ENCODE measurements at regions not wholly inside any gene's neighbourhood (a gene's known extent, or its start where the extent isn't known, plus 50 kb on each side); places are given as distances from the start of the nearest gene placed in this dataset.
"Not testable (repeated sequence)": the region's sequence is repeated elsewhere in the genome, so short reads cannot be mapped to it uniquely, and the experiment has no call there.

- H3K36me3 Mint-ChIP-seq (ENCODE audit: unreplicated experiment) = peaks cover 7% of the 10 kb centered on the region
- no peak for DNase-seq
- H3K27me3 Mint-ChIP-seq (ENCODE audit: unreplicated experiment) = no peaks in the 10 kb centered on the region
- no peak overlapping the region for H3K27ac Mint-ChIP-seq (ENCODE audit: unreplicated experiment)
- no peak overlapping the region for H3K4me3 Mint-ChIP-seq (ENCODE audit: unreplicated experiment)
- no peaks in the 10 kb centered on the region for H3K4me1 Mint-ChIP-seq (ENCODE audit: low read depth, unreplicated experiment)
- no peak for TF ChIP-seq CTCF (IDR thresholded peaks at IDR 0.05; ENCODE audit: partially characterized antibody, unreplicated experiment)
- no peaks in the 10 kb centered on the region for H3K9me3 Mint-ChIP-seq (ENCODE audit: unreplicated experiment)
Observed at GRCh38 chr2:101583861-101584260, 108.9 kb upstream of the RFX8 start.

GRCh38 chr2:101581675-101582299 is 106.9 kb upstream of the RFX8 start:
- Mint-ChIP-seq H3K9me3 (ENCODE audit: unreplicated experiment) (no peaks in the 10 kb centered on the region), H3K27ac (ENCODE audit: unreplicated experiment) (no peak overlapping the region), H3K36me3 (ENCODE audit: unreplicated experiment) (peaks cover 7% of the 10 kb centered on the region), H3K4me1 (ENCODE audit: low read depth, unreplicated experiment) (no peaks in the 10 kb centered on the region), H3K4me3 (ENCODE audit: unreplicated experiment) (no peak overlapping the region), H3K27me3 (ENCODE audit: unreplicated experiment) (peaks cover 2% of the 10 kb centered on the region)
- DNase-seq = no peak
- no peak for TF ChIP-seq CTCF (IDR thresholded peaks at IDR 0.05; ENCODE audit: partially characterized antibody, unreplicated experiment)

- H3K36me3 Mint-ChIP-seq (ENCODE audit: unreplicated experiment) = peaks cover 7% of the 10 kb centered on the region
- DNase-seq = no peak
- H3K4me1 Mint-ChIP-seq (ENCODE audit: low read depth, unreplicated experiment) = no peaks in the 10 kb centered on the region
- no peak overlapping the region for H3K27ac Mint-ChIP-seq (ENCODE audit: unreplicated experiment)
- peaks cover 2% of the 10 kb centered on the region for H3K27me3 Mint-ChIP-seq (ENCODE audit: unreplicated experiment)
- no peak overlapping the region for H3K4me3 Mint-ChIP-seq (ENCODE audit: unreplicated experiment)
- H3K9me3 Mint-ChIP-seq (ENCODE audit: unreplicated experiment) = no peaks in the 10 kb centered on the region
- no peak for TF ChIP-seq CTCF (IDR thresholded peaks at IDR 0.05; ENCODE audit: partially characterized antibody, unreplicated experiment)
Observed at GRCh38 chr2:101580528-101580927, 105.6 kb upstream of the RFX8 start.

- no peak overlapping the region for H3K27ac Mint-ChIP-seq (ENCODE audit: unreplicated experiment)
- no peaks in the 10 kb centered on the region for H3K36me3 Mint-ChIP-seq (ENCODE audit: unreplicated experiment)
- TF ChIP-seq CTCF (IDR thresholded peaks at IDR 0.05; ENCODE audit: partially characterized antibody, unreplicated experiment) = no peak
- no peak for DNase-seq
- no peak overlapping the region for H3K4me3 Mint-ChIP-seq (ENCODE audit: unreplicated experiment)
- H3K27me3 Mint-ChIP-seq (ENCODE audit: unreplicated experiment) = peaks cover 2% of the 10 kb centered on the region
- no peaks in the 10 kb centered on the region for H3K9me3 Mint-ChIP-seq (ENCODE audit: unreplicated experiment)
- no peaks in the 10 kb centered on the region for H3K4me1 Mint-ChIP-seq (ENCODE audit: low read depth, unreplicated experiment)
Observed at GRCh38 chr2:101578671-101579070, 103.8 kb upstream of the RFX8 start.

- not testable (repeated sequence) for H3K4me3 Mint-ChIP-seq (ENCODE audit: unreplicated experiment); DNase-seq; H3K27ac Mint-ChIP-seq (ENCODE audit: unreplicated experiment); H3K4me1 Mint-ChIP-seq (ENCODE audit: low read depth, unreplicated experiment); H3K36me3 Mint-ChIP-seq (ENCODE audit: unreplicated experiment); H3K27me3 Mint-ChIP-seq (ENCODE audit: unreplicated experiment); H3K9me3 Mint-ChIP-seq (ENCODE audit: unreplicated experiment)
Observed at GRCh38 chr2:101578135-101578534, 103.2 kb upstream of the RFX8 start.
